MM.1S (cell line): ENCODE measurements at regions not wholly inside any gene's neighbourhood (a gene's known extent, or its start where the extent isn't known, plus 50 kb on each side); places are given as distances from the start of the nearest gene placed in this dataset.

Experiments
- CTCF ChIP-seq: fragments of 300-600 bp; sonication (generic); IDR thresholded peaks from 2 replicates; pipeline ENCODE4 v1.5.1; 2016; ENCODE audit warnings: antibody characterized with exemption, low read length, mixed read lengths
- EZH2 ChIP-seq: fragments of 300-600 bp; sonication (generic); optimal IDR thresholded peaks from 2 replicates; pipeline ENCODE3; 2017; ENCODE audit warnings: low read depth, mild to moderate bottlenecking, antibody characterized with exemption, low read length, mixed read lengths
- EZH2phosphoT487 ChIP-seq: fragments of 300-600 bp; sonication (generic); IDR thresholded peaks from 2 replicates; pipeline ENCODE4 v1.6.1; 2018; ENCODE audit warnings: antibody characterized with exemption, low read length

DNA sequence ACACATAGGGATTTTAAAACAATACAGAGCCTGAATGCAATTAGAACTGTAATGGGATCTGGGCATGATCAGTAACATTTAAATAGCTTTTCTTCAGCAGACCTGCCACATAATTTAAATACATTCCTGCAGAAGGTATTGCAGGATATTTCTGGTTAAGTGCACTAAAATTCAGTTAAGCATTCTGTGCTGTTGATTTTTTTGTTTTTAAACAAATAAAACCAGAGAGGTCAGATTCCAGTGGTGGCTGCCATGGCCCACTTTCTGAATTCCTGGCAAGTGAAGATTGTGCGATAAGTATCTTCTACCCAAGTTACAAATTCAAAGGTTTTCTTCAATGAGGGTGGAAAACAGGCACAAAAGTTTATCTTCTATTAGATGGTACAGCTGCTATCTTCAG, 98.7 kb downstream of the RAP2B start:
- TF ChIP-seq CTCF (no peak), EZH2phosphoT487 (no peak), EZH2 (no peak)
